Inflammatory macrophage treated with lipopolysaccharide for 1 hour (primary cell): ENCODE measurements at regions not wholly inside any gene's neighbourhood (a gene's known extent, or its start where the extent isn't known, plus 50 kb on each side); places are given as distances from the start of the nearest gene placed in this dataset.

Experiments
- DNase-seq, 2 donors: peaks; one replicate each; pipeline ENCODE4 v3.0.0-alpha.2; 2020 to 2022

GRCh38 chr10:44020322-44021111, 364.4 kb downstream of the CXCL12 start:
- no peak for DNase-seq

GRCh38 chr10:44017483-44018145, 367.3 kb downstream of the CXCL12 start:
- DNase-seq = no peak

GRCh38 chr10:44016589-44017482, 368.1 kb downstream of the CXCL12 start:
- peak; percentile 7 to 50 for DNase-seq

- DNase-seq = no peak
These were observed 367.2 kb upstream of the ZNF32 start for GRCh38 chr10:44015702-44016500.

GRCh38 chr10:44014644-44015250, 366.1 kb upstream of the ZNF32 start:
- DNase-seq = no peak

- DNase-seq = peak in 1 of 2 donors; percentile 2
These were observed 365.3 kb upstream of the ZNF32 start for GRCh38 chr10:44013981-44014380.

- DNase-seq = no peak
These were observed 364.2 kb upstream of the ZNF32 start for GRCh38 chr10:44012921-44013320.

- DNase-seq = no peak
These were observed 362.9 kb upstream of the ZNF32 start for GRCh38 chr10:44011603-44011981.

GRCh38 chr10:44010873-44011602, 362.4 kb upstream of the ZNF32 start:
- no peak for DNase-seq

- DNase-seq = no peak
These were observed 361.4 kb upstream of the ZNF32 start for GRCh38 chr10:44009891-44010632.

GRCh38 chr10:44008917-44009709, 360.4 kb upstream of the ZNF32 start:
- DNase-seq = no peak

GRCh38 chr10:44008270-44008916, 359.7 kb upstream of the ZNF32 start:
- no peak for DNase-seq

GRCh38 chr10:44006771-44007170, 358.1 kb upstream of the ZNF32 start:
- DNase-seq = peak in 1 of 2 donors; percentile 66

- no peak for DNase-seq
These were observed 357.1 kb upstream of the ZNF32 start for GRCh38 chr10:44005788-44006099.

- peak; percentile 51 to 71 for DNase-seq
These were observed 356.5 kb upstream of the ZNF32 start for GRCh38 chr10:44004913-44005787.

GRCh38 chr10:43998021-43998809, 349.5 kb upstream of the ZNF32 start:
- no peak for DNase-seq

- DNase-seq = no peak
These were observed 348.6 kb upstream of the ZNF32 start for GRCh38 chr10:43997330-43997729.

- DNase-seq = no peak
These were observed 345.9 kb upstream of the ZNF32 start for GRCh38 chr10:43994539-43994938.
